Bronchial epithelial cell (primary cell): ENCODE measurements at regions not wholly inside any gene's neighbourhood (a gene's known extent, or its start where the extent isn't known, plus 50 kb on each side); places are given as distances from the start of the nearest gene placed in this dataset.

ENCODE experiments used
- DNase-seq: peaks from one replicate; pipeline ENCODE4 v3.0.0-alpha.2; 2010; ENCODE audit warnings: low read depth
- FAIRE-seq: peaks from 2 replicates; lab custom pipeline; 2011; peaks lifted over from hg19 to GRCh38; lab: Jason Lieb, UNC
- H3K27me3 ChIP-seq: 2 replicates; pipeline ENCODE4 v1.5.1; 2011; ENCODE audit warnings: low read length; ENCODE audit not compliant: control insufficient read depth, insufficient read depth
- H3K36me3 ChIP-seq: 2 replicates; pipeline ENCODE4 v1.5.1; 2011; ENCODE audit warnings: low read length; ENCODE audit not compliant: control insufficient read depth, insufficient read depth
- H3K4me3 ChIP-seq: 2 replicates; pipeline ENCODE4 v1.5.1; 2011; ENCODE audit warnings: mild to moderate bottlenecking, low read depth, low read length, control low read depth
- CTCF ChIP-seq: IDR thresholded peaks from 2 replicates; pipeline ENCODE4 v1.5.1; 2011; ENCODE audit warnings: mild to moderate bottlenecking, moderate library complexity, low read length, control low read depth, inconsistent platforms; ENCODE audit not compliant: insufficient read depth, severe bottlenecking

DNA sequence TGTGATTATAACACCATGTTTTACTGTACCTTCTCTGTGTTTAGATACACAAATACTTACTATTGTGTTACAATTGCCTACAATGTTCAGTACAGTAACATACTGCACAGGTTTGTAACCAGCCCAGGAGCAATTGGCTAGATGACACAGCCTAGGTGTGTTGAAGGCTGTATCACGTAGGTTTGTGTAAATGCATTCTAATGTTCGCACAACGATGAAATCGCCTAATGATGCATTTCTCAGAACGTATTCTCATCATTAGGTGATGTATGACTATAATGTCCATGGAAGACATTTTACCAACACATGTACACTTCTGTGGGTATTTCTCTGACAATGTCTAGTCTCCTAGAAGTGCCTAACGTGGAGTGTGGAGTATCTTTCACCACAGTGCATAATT is 165.9 kb upstream of the KLF7 start:
- Histone ChIP-seq H3K36me3 (no peaks in the 10 kb centered on the region), H3K4me3 (no peak overlapping the region), H3K27me3 (no peaks in the 10 kb centered on the region)
- TF ChIP-seq CTCF, result no peak
- no peak for DNase-seq
- FAIRE-seq, result no peak

DNA sequence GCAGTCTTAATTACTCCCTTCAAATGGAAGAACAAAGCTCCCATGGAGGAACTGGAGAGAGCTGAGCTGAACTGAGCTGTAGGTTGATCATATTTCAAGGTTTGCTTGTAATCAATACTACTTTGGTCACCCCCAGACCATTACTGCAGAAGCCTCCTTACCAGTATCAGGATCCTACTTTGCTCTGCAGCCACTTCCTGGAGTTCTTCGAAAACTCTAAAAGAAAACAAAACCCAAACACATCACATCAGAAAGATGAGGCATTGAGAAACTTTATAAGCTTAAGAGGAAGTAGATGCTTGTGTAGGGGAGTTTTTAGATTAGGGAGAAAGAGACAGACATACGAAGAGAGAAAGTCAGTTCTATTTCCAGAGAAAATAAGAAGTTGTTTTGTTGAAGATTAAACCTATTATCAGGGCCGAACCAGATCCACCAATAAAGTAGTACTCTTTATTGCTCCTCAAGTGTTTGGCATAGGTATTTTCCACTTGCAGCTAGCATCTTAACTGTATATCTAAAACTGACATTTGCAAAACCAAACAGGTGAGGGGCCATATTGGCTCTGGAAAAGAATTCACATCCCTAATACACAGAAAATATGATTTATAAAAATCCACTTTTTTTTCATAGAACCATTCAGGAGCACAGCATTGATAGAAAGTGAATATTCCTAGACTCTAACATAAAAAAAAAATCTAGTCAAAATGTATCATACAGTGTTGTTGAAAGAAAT is 166.9 kb upstream of the KLF7 start:
- Histone ChIP-seq H3K36me3 (no peaks in the 10 kb centered on the region), H3K4me3 (no peak overlapping the region), H3K27me3 (no peaks in the 10 kb centered on the region)
- TF ChIP-seq CTCF, result no peak
- FAIRE-seq (no peak), DNase-seq (no peak)

- Histone ChIP-seq H3K36me3 (no peaks in the 10 kb centered on the region), H3K4me3 (no peak overlapping the region), H3K27me3 (no peaks in the 10 kb centered on the region)
- FAIRE-seq (no peak), DNase-seq (peak; percentile 76)
- TF ChIP-seq CTCF, result no peak
Measured at GRCh38 chr2:207333599-207334300, 168.0 kb upstream of the KLF7 start.

DNA sequence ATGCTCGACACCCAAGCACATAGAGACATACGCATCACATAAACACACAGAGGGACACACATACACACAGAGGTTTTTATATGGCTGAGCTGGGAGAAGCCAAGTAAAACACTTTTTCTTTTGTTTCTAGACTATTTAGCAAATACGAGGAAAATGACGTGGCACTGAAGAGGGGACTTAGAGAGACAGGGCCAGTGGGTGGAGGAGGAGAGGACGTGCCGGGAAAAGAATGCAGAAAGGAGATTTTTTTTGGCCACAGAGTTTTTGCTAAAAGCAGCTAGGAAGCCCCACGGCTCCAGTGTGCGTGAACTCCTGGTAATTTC is 168.5 kb upstream of the KLF7 start:
- Histone ChIP-seq H3K36me3 (no peaks in the 10 kb centered on the region), H3K4me3 (peak overlapping the region; percentile 16), H3K27me3 (no peaks in the 10 kb centered on the region)
- FAIRE-seq (no peak), DNase-seq (no peak)
- TF ChIP-seq CTCF, result no peak

- H3K4me3 ChIP-seq, result peak overlapping the region; percentile 24
- H3K36me3 ChIP-seq, result no peaks in the 10 kb centered on the region
- DNase-seq (peak; percentile 99), FAIRE-seq (no peak)
- H3K27me3 ChIP-seq, result no peaks in the 10 kb centered on the region
- no peak for TF ChIP-seq CTCF
Measured at GRCh38 chr2:207334624-207335371, 169.1 kb upstream of the KLF7 start.
